HEK293 (cell line): ENCODE measurements at regions not wholly inside any gene's neighbourhood (a gene's known extent, or its start where the extent isn't known, plus 50 kb on each side); places are given as distances from the start of the nearest gene placed in this dataset.

ENCODE experiments used
- CTCF ChIA-PET: fragments of 350-600 bp; formaldehyde crosslinking; extraction: SDS; loops from one replicate; lab custom pipeline; 2021; ENCODE audit warnings: antibody characterized with exemption; lab: Yijun Ruan, JAX
- POLR2A ChIA-PET: fragments of 300-600 bp; formaldehyde crosslinking; extraction: SDS; loops from one replicate; lab custom pipeline; 2020; ENCODE audit warnings: antibody characterized with exemption, inconsistent platforms; lab: Yijun Ruan, JAX
- H3K27ac ChIP-seq: fragments of 200-500 bp; sonication (Bioruptor generic); 2 replicates; pipeline ENCODE4 v1.5.1; 2014; ENCODE audit warnings: low read depth, low read length, control low read depth, inconsistent platforms; ENCODE audit errors: extremely low read depth
- H3K36me3 ChIP-seq, 2 experiments: fragments of 200-500 bp in 1 of 2; sonication (Bioruptor generic) in 1 of 2; 1 replicate in 1 of 2; 2 replicates in 1 of 2; pipeline ENCODE4 v1.5.1; 2014 to 2017; ENCODE audit warnings: inconsistent platforms in 2 of 2, low read length in 2 of 2; ENCODE audit not compliant: control insufficient read depth in 2 of 2, insufficient read depth in 1 of 2
- H3K4me1 ChIP-seq: fragments of 200-500 bp; sonication (Bioruptor generic); 2 replicates; pipeline ENCODE4 v1.5.1; 2014; ENCODE audit warnings: mild to moderate bottlenecking, low read length, inconsistent platforms; ENCODE audit not compliant: control insufficient read depth, insufficient read depth
- H3K4me3 ChIP-seq: 2 replicates; pipeline ENCODE4 v1.5.1; 2011; ENCODE audit warnings: low read depth, mild to moderate bottlenecking, control low read depth, low read length, moderate library complexity
- H3K9me3 ChIP-seq: fragments of 200-500 bp; sonication (Bioruptor generic); 2 replicates; pipeline ENCODE4 v1.5.1; 2014; ENCODE audit warnings: low read depth, low read length, inconsistent platforms; ENCODE audit not compliant: control insufficient read depth, insufficient read depth
- ATF2 ChIP-seq: fragments of 450-650 bp; formaldehyde crosslinking; IDR thresholded peaks from 2 replicates; pipeline ENCODE4 v1.5.1; 2016; ENCODE audit warnings: missing biosample characterization, missing genetic modification characterization, low read depth
- KLF10 ChIP-seq: fragments of 450-650 bp; IDR thresholded peaks from 2 replicates; pipeline ENCODE4 v1.5.1; 2018; ENCODE audit warnings: missing biosample characterization, mild to moderate bottlenecking, missing genetic modification characterization
- MYNN ChIP-seq: fragments of 450-650 bp; formaldehyde crosslinking; IDR thresholded peaks from 2 replicates; pipeline ENCODE4 v1.5.1; 2016; ENCODE audit warnings: missing biosample characterization, missing genetic modification characterization, borderline replicate concordance
- SALL2 ChIP-seq: fragments of 450-650 bp; formaldehyde crosslinking; IDR thresholded peaks from 2 replicates; pipeline ENCODE4 v1.5.0; 2017; ENCODE audit warnings: missing biosample characterization, mild to moderate bottlenecking, missing genetic modification characterization, borderline replicate concordance
- TSHZ1 ChIP-seq: fragments of 450-650 bp; formaldehyde crosslinking; IDR thresholded peaks from 2 replicates; pipeline ENCODE4 v1.5.1; 2016; ENCODE audit warnings: missing biosample characterization, missing genetic modification characterization, borderline replicate concordance
- ZBTB20 ChIP-seq: fragments of 450-650 bp; formaldehyde crosslinking; IDR thresholded peaks from 2 replicates; pipeline ENCODE4 v1.5.1; 2016; ENCODE audit warnings: missing biosample characterization, missing genetic modification characterization
- ZFHX2 ChIP-seq: fragments of 450-650 bp; formaldehyde crosslinking; conservative IDR thresholded peaks from 2 replicates; pipeline ENCODE4 v1.5.1; 2016; ENCODE audit warnings: missing biosample characterization, missing genetic modification characterization
- ZNF10 ChIP-seq: fragments of 450-650 bp; formaldehyde crosslinking; IDR thresholded peaks from 2 replicates; pipeline ENCODE4 v1.5.1; 2017; ENCODE audit warnings: missing biosample characterization, missing genetic modification characterization
- ZNF146 ChIP-seq: fragments of 450-650 bp; formaldehyde crosslinking; IDR thresholded peaks from 2 replicates; pipeline ENCODE4 v1.5.1; 2016; ENCODE audit warnings: missing biosample characterization, missing genetic modification characterization
- ZNF169 ChIP-seq: fragments of 450-650 bp; formaldehyde crosslinking; IDR thresholded peaks from 2 replicates; pipeline ENCODE4 v1.5.1; 2016; ENCODE audit warnings: missing biosample characterization, missing genetic modification characterization
- ZNF184 ChIP-seq: fragments of 450-650 bp; IDR thresholded peaks from 2 replicates; pipeline ENCODE4 v1.5.1; 2018; ENCODE audit warnings: missing biosample characterization, mild to moderate bottlenecking, missing genetic modification characterization
- ZNF221 ChIP-seq: fragments of 450-650 bp; formaldehyde crosslinking; IDR thresholded peaks from 2 replicates; pipeline ENCODE4 v1.5.1; 2017; ENCODE audit warnings: missing biosample characterization, missing genetic modification characterization, borderline replicate concordance
- ZNF23 ChIP-seq: fragments of 450-650 bp; formaldehyde crosslinking; IDR thresholded peaks from 2 replicates; pipeline ENCODE4 v1.5.1; 2016; ENCODE audit warnings: missing biosample characterization, missing genetic modification characterization, borderline replicate concordance
- ZNF335 ChIP-seq: fragments of 450-650 bp; formaldehyde crosslinking; conservative IDR thresholded peaks from 2 replicates; pipeline ENCODE4 v1.5.1; 2016; ENCODE audit warnings: missing biosample characterization, missing genetic modification characterization
- ZNF37A ChIP-seq: fragments of 450-650 bp; IDR thresholded peaks from 2 replicates; pipeline ENCODE4 v1.5.1; 2018; ENCODE audit warnings: missing biosample characterization, missing genetic modification characterization
- ZNF391 ChIP-seq: fragments of 450-650 bp; formaldehyde crosslinking; IDR thresholded peaks from 2 replicates; pipeline ENCODE4 v1.5.1; 2016; ENCODE audit warnings: low read depth, missing biosample characterization, missing genetic modification characterization, borderline replicate concordance
- ZNF433 ChIP-seq: fragments of 450-650 bp; formaldehyde crosslinking; IDR thresholded peaks from 2 replicates; pipeline ENCODE4 v1.5.1; 2016; ENCODE audit warnings: missing biosample characterization, missing genetic modification characterization, low read depth
- ZNF488 ChIP-seq: fragments of 450-650 bp; formaldehyde crosslinking; IDR thresholded peaks from 2 replicates; pipeline ENCODE4 v1.5.1; 2016; ENCODE audit warnings: missing biosample characterization, missing genetic modification characterization
- ZNF580 ChIP-seq: fragments of 450-650 bp; formaldehyde crosslinking; IDR thresholded peaks from 2 replicates; pipeline ENCODE4 v1.5.1; 2016; ENCODE audit warnings: missing biosample characterization, missing genetic modification characterization
- ZNF585B ChIP-seq: fragments of 450-650 bp; formaldehyde crosslinking; IDR thresholded peaks from 2 replicates; pipeline ENCODE4 v1.5.1; 2016; ENCODE audit warnings: missing biosample characterization, missing genetic modification characterization
- ZNF596 ChIP-seq: fragments of 450-650 bp; IDR thresholded peaks from 2 replicates; pipeline ENCODE4 v1.5.0; 2018; ENCODE audit warnings: missing biosample characterization, mild to moderate bottlenecking, missing genetic modification characterization, moderate library complexity
- ZNF843 ChIP-seq: fragments of 450-650 bp; formaldehyde crosslinking; IDR thresholded peaks from 2 replicates; pipeline ENCODE4 v1.5.1; 2016; ENCODE audit warnings: missing biosample characterization, missing genetic modification characterization
- ZSCAN23 ChIP-seq: fragments of 450-650 bp; formaldehyde crosslinking; IDR thresholded peaks from 2 replicates; pipeline ENCODE4 v1.5.1; 2016; ENCODE audit warnings: missing biosample characterization, missing genetic modification characterization
- ZSCAN5A ChIP-seq: fragments of 450-650 bp; formaldehyde crosslinking; IDR thresholded peaks from 2 replicates; pipeline ENCODE4 v1.5.1; 2016; ENCODE audit warnings: missing biosample characterization, missing genetic modification characterization

DNA sequence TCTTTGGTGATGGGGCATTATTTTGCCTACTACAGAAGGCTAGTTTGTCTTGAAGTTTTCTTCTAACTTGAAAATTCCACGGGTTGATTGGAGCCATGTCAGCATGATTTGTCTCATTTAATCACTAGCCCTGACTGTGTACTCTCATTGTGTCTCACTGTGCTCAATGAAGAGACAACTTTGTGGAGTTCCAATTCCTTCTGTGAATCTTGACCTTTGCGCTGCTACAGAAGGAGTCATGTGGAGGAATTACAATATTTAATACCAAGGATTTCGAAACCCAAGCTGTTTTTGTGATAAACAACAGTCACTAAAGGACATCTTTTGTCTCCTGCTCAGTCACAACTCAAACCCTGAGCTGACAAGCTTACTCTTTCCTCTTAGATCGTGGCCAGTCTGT, 98.6 kb upstream of the ACTBL2 start (continued):
- no peak for TF ChIP-seq ZNF580
- no peak for TF ChIP-seq ZNF335 (tag by site-specific recombination)
- TF ChIP-seq, all 188 proteins: peak for 0

DNA sequence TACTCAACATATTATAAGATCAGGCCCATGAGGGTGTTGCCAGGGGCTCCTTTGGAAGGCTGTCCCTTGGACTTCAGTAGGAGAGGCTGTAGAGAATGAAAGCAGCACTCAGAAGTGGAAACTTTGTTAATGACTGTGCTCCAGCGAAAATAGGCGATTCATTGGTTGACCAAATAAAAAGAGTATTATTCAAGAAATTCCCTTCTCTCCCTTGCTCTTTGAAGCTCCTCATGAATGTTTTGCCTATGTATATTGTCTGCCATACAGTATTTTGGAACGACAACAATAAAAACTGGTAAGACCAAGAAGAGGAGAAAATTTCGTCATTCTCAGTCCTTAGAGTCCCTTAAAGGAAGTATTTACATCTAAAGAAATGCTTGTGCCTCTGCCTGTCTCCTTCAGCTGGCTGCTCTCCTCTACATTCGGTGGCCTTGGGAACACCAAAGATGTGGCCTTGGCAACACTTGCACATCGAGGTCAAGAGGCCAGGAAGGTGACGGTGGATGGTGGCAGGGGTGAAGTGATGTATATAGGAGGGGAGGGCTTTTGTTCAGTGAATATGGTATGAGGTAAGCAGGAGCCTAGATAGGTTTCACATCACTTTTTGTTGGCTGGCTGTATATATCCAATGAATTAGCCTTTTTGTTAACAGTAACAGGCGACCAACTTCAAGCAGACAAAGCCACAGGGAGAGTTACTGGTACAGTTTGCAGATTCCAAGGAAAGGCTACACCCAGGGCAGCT, 95.0 kb upstream of the ACTBL2 start:
- Histone ChIP-seq H3K4me1 (no peaks in the 10 kb centered on the region), H3K4me3 (no peak overlapping the region), H3K36me3 (no peaks in the 10 kb centered on the region), H3K9me3 (no peaks in the 10 kb centered on the region), H3K27ac (no peak overlapping the region)
- ChIA-PET POLR2A (no interaction called here), CTCF (interaction anchor here (1.6 kb wide), 1 partner anchor 10 kb away, joined by 4 read pairs; no protein-coding TSS in a partner anchor)
- no peak for TF ChIP-seq ZNF37A (tag by site-specific recombination)
- no peak for TF ChIP-seq ZNF596 (tag by site-specific recombination)
- no peak for TF ChIP-seq ZNF169 (tag by site-specific recombination)
- TF ChIP-seq, all 188 proteins: peak for 0

GRCh38 chr5:57576317-57576716, 93.7 kb upstream of the ACTBL2 start:
- Histone ChIP-seq H3K4me3 (no peak overlapping the region), H3K27ac (no peak overlapping the region), H3K36me3 (no peaks in the 10 kb centered on the region), H3K9me3 (no peaks in the 10 kb centered on the region), H3K4me1 (no peaks in the 10 kb centered on the region)
- POLR2A ChIA-PET = no interaction called here
- CTCF ChIA-PET = no interaction called here
- TF ChIP-seq ATF2 (tag by site-specific recombination) = no peak
- no peak for TF ChIP-seq ZBTB20 (tag by site-specific recombination)
- no peak for TF ChIP-seq ZNF146 (tag by site-specific recombination)
- no peak for TF ChIP-seq SALL2
- TF ChIP-seq ZNF10 (tag by site-specific recombination) = no peak
- TF ChIP-seq ZFHX2 (tag by site-specific recombination) = no peak
- no peak for TF ChIP-seq ZNF843 (tag by site-specific recombination)
- TF ChIP-seq ZNF433 = no peak
- no peak for TF ChIP-seq ZSCAN23 (tag by site-specific recombination)

- Histone ChIP-seq H3K9me3 (no peaks in the 10 kb centered on the region), H3K4me1 (no peaks in the 10 kb centered on the region), H3K4me3 (no peak overlapping the region), H3K27ac (no peak overlapping the region), H3K36me3 (no peaks in the 10 kb centered on the region)
- CTCF ChIA-PET = no interaction called here
- POLR2A ChIA-PET = no interaction called here
- no peak for TF ChIP-seq MYNN (tag by site-specific recombination)
- TF ChIP-seq ZNF221 (tag by site-specific recombination) = no peak
- no peak for TF ChIP-seq ZNF391 (tag by site-specific recombination)
- no peak for TF ChIP-seq ZSCAN5A
- TF ChIP-seq ZNF585B (tag by site-specific recombination) = no peak
- TF ChIP-seq ZNF488 (tag by site-specific recombination) = no peak
- no peak for TF ChIP-seq TSHZ1
- TF ChIP-seq ZNF184 = no peak
- no peak for TF ChIP-seq KLF10 (tag by site-specific recombination)
- TF ChIP-seq ZNF23 (tag by site-specific recombination) = no peak
These were observed 93.2 kb upstream of the ACTBL2 start for GRCh38 chr5:57575839-57576238.
